DLD1 (cell line): ENCODE measurements at regions not wholly inside any gene's neighbourhood (a gene's known extent, or its start where the extent isn't known, plus 50 kb on each side); places are given as distances from the start of the nearest gene placed in this dataset.

Experiments used
- in situ Hi-C: cut with HindIII; loops from 2 replicates; pipeline ENCODE4 v1.10.0; 2017; ENCODE audit warnings: low sequenced_read_pairs

- in situ Hi-C loops, result no loop called here
Measured at GRCh38 chr18:78510636-78511035, 469.0 kb upstream of the SALL3 start.

- in situ Hi-C loops, result no loop called here
Measured at GRCh38 chr18:78511666-78512601, 467.7 kb upstream of the SALL3 start.

GRCh38 chr18:78514910-78515670 lies 464.5 kb upstream of the SALL3 start:
- in situ Hi-C loops, result no loop called here

- in situ Hi-C loops, result no loop called here
Measured at GRCh38 chr18:78517328-78517727, 462.3 kb upstream of the SALL3 start.

- in situ Hi-C loops, result no loop called here
Measured at GRCh38 chr18:78517973-78518372, 461.6 kb upstream of the SALL3 start.

- in situ Hi-C loops, result no loop called here
Measured at GRCh38 chr18:78518805-78519204, 460.8 kb upstream of the SALL3 start.

- in situ Hi-C loops, result no loop called here
Measured at GRCh38 chr18:78519394-78520062, 460.1 kb upstream of the SALL3 start.

- in situ Hi-C loops, result no loop called here
Measured at GRCh38 chr18:78521136-78521535, 458.5 kb upstream of the SALL3 start.

GRCh38 chr18:78521744-78522143 lies 457.9 kb upstream of the SALL3 start:
- in situ Hi-C loops, result no loop called here

GRCh38 chr18:78522507-78522906 lies 457.1 kb upstream of the SALL3 start:
- in situ Hi-C loops, result no loop called here

GRCh38 chr18:78523850-78524249 lies 455.8 kb upstream of the SALL3 start:
- in situ Hi-C loops, result no loop called here

GRCh38 chr18:78525366-78526111 lies 454.1 kb upstream of the SALL3 start:
- in situ Hi-C loops, result no loop called here

GRCh38 chr18:78526275-78526674 lies 453.3 kb upstream of the SALL3 start:
- in situ Hi-C loops, result no loop called here

- in situ Hi-C loops, result no loop called here
Measured at GRCh38 chr18:78526923-78527711, 452.5 kb upstream of the SALL3 start.

GRCh38 chr18:78527984-78528383 lies 451.6 kb upstream of the SALL3 start:
- in situ Hi-C loops, result no loop called here

GRCh38 chr18:78528411-78529258 lies 451.0 kb upstream of the SALL3 start:
- in situ Hi-C loops, result no loop called here

- in situ Hi-C loops, result no loop called here
Measured at GRCh38 chr18:78531637-78532036, 448.0 kb upstream of the SALL3 start.

- in situ Hi-C loops, result no loop called here
Measured at GRCh38 chr18:78538669-78539440, 440.8 kb upstream of the SALL3 start.
